DMS153 treated with DMSO at 0.1 percent for 48 hours (cell line): ENCODE measurements at regions not wholly inside any gene's neighbourhood (a gene's known extent, or its start where the extent isn't known, plus 50 kb on each side); places are given as distances from the start of the nearest gene placed in this dataset.
A peak's percentile ranks its signal among the peaks of the same experiment; 100 is the strongest.
"Not testable (repeated sequence)": the region's sequence is repeated elsewhere in the genome, so short reads cannot be mapped to it uniquely, and the experiment has no call there.

Experiments used
- DNase-seq: peaks from one replicate; lab custom pipeline; 2025; ENCODE audit not compliant: unreplicated experiment; lab: John Stamatoyannopoulos, UW

DNA sequence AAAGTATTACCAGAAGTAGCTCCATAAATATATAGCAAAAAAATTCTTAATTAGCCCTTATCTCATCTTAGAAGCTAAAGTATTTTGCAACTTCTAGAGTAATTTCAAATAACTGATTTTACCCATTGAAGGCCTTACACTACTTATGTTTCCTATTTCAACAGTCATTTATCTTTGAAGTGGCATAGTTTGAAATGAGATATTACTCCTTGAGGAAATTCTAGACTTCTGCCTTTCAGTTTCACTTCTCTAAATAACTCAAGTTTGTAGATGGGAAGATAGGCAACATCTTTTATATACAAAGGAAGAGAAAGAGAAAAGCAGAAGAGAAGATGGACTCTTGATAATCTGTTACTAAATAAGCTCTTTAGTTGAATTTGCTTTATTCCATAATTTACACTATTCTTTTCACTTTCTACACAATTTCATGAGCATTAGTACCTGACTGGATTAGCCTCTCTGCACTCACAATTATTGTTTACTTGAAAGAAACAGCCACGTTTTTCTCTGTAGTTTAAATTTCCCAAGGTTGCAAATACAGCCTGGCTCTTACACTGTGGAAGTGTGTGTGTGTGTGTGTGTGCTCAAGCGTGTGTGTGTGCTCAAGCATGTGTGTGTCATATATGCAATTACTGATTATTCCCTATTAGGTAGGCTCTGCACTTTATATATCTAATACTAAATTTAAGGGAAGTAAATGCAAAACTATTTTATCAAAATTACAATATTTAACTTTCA lies 60.6 kb upstream of the EMB start:
- no peak for DNase-seq

DNA sequence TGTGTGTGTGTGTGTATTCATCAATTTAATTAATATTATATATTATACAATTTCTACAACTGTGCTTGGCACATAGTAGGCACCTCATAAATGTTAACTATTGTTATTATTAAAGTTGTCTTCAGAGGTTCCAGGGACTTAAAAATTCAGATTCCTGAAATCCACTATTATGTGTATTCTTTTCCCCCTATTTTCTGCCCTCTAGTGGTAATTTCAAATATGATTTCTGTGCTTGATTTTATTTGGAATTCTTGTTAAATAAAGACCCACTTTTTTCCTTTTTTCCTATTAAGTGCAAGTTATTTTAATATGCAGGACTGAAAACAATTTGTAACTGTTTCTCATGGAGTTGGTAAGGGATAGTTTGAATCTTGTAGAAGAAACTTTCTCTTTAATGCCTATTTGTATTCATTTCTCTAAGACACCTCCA lies 72.0 kb upstream of the EMB start:
- DNase-seq: not testable (repeated sequence)

DNA sequence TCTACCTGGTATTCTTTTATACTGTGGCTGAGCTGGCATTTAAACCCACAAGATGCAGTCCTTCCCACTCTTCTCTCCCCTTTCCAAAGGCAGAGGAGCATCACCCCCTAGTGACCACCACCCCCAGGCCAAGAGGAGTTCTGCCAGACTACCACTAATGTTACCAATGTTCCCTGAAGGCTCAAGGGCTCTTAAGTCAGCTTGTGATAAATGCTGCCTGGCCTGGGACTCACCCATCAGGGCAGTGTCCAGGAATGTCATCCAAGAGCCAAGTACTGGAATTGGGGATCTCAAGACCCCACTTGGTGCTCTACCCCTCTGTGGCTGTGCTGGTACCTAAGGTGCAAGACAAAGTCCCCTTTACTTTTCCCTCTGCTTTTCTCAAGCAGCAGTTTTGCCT lies 80.0 kb upstream of the EMB start:
- DNase-seq: not testable (repeated sequence)

DNA sequence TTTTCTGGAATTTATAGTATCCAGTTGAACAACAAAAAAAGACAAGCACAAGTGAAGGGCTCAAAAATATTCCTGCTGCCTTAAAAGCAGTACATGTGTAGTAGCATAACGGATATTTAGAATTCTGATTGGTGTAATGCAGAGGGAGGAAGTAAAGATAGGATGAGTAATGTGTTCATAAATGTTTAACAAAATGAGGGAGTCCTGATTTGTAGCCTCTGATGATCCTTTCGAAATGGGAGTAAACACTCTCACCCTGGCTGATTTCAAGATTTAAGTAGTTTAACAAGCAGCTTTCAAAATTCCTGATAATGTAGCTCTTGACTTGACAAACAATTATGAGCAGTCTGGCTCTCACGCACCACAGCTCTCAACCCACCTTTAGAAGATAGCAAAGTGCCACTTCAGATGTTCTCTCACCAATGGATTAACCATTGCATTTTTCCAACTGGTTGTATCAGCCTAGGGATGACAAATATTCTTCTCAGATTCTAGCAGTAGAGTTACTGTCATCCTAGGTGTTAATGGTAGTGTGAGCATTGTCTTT lies 86.5 kb upstream of the EMB start:
- DNase-seq: peak; percentile 8

GRCh38 chr5:50535393-50535792 lies 94.3 kb upstream of the EMB start:
- DNase-seq: no peak

DNA sequence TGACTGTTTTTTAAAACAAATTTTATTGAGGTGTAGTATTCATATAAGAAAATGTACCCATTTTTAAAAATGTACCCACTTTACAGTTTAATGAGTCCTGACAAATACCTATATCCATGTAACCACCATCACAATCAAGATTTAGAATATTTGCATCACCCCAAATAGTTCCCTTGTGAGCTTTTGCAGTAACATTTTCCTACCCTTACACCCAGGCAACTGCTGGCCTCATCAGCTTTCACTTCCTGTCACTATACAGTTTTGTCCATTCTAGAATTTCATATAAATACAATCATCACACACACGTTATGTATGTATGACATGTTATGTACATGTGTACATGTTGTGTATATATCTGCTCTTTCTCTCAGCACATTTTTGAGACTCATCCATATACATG lies 96.4 kb upstream of the EMB start:
- not testable (repeated sequence) for DNase-seq

- no peak for DNase-seq
Observed at GRCh38 chr5:50547303-50547702, 106.2 kb upstream of the EMB start.

DNA sequence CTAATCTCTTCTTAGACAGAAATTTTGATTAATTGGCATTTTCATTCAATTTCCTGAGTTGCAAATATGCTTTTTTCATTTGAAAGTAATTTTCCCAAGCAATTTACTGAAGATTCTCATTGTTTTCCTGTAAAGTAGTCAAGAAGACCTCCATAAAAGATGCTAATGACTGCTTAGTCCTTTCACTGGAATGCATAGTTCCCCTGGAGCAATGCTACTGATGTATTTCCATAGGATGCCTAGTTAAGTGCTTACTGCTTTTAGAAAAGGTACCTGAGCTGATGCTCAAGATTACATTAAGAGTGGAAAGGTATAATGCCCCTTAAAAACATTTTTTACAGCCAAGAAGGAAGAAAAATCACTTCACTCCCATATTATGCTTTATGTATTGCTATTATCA lies 109.2 kb upstream of the EMB start:
- no peak for DNase-seq

DNA sequence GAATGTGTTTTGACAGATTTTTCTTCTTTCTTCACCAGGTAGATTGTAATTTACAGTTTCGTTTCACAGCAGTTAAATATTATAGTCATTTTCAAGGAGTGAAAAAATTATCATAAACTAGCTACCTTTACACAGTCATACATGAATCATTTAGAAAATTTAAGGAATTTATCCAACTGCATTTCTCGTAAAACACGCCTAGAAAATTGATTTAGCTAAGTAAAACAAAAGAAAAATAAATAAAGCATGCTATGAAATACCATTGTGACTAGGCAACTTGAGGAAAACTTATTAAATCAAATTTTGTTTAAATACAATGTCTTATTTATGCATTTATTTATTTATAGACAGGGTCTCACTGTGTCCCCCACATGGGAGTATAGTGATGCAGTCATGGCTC lies 109.9 kb upstream of the EMB start:
- no peak for DNase-seq

DNA sequence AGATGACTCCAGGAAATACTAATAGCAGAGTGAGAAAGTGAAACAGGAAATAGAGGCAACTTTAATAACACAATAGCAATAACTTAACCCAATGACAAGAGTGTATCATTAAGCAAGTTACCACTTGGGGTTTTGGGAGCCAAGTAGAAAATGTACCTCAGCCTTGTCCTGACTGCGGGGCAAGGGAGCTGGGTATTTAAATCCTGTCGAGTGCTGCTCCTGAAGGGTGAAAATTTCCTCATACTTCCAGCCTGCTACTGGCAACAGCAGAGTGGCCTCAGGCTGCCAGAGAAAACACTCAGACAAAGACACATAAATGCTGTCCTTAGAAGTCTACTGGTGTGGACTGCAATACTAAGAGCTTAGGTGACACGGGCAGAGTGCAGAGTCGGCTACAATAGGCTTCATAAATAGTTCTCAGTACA lies 112.5 kb upstream of the EMB start:
- no peak for DNase-seq

DNA sequence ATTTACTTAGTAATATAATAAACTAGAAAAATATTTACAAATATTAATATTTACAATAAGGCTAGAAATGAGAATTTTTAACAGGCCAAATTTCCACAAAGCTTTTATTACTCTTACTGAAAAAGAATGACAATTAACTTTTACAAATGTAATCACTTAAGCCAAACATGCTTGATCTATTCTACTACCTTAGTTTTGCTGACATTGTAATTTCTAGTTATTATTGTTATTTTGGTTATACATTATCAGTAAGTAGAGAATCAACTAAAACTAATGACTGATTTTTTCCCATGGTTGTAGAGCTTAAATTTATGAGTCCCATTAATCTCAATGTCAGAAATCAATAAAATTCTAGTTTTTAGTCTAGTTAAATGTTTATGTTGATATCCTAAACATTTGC lies 107.8 kb upstream of the PARP8 start:
- not testable (repeated sequence) for DNase-seq

DNA sequence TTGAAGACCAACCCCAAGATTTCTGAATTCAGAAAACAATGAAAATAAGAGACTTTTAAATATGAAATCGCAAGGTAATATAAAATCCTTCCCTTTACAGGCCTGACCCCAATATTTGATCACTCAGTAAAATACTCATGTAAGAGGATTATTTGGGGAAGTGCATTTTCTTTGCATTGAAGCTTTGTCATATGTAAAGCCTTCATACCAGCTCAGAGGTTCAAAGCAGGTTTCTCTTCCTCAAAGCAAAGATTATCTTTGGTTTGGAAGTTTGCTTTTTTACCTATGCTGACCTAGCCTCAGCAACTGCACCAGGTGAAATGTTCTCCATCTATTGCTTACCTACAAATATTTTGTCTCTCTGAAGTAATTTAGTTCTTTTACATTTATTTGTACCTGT lies 106.5 kb upstream of the PARP8 start:
- DNase-seq: no peak

DNA sequence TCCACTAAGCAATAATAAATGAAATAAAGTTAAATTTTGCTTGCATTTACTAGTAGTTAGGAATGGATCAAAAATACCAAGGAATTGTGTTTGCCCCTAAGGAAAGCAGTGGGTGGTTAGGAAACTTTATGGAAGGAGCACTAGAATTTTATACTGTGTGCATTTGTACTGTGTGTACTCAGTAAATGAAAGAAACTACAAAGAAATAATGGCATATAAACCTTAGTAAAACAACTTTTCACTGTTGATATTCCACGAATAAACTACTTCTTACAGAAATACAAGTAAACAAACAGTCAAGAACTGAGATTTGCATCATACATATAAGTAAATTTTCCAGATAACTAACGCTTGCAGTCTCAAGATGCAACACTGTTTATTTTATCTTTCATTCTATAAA lies 103.7 kb upstream of the PARP8 start:
- no peak for DNase-seq

DNA sequence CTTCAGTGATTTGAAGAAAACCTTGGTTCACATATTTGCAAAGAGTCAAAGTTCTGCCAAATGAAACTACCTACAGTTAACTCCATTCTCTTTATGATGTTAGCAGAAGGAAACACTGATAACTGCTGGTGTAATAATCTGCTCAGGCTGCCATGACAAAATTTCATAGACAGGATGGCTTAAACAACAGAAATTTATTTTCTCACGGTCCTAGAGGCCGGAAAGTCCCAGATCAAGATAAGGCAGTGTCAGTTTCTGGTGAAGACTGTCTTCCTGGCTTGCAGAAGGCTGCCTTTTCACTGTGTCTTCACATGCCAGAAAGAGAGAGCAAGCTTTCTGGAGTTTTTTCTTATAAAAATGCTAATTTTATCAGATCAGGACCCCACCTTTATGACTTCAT lies 102.4 kb upstream of the PARP8 start:
- DNase-seq: no peak

- DNase-seq: no peak
Observed at GRCh38 chr5:50564558-50564957, 101.9 kb upstream of the PARP8 start.

DNA sequence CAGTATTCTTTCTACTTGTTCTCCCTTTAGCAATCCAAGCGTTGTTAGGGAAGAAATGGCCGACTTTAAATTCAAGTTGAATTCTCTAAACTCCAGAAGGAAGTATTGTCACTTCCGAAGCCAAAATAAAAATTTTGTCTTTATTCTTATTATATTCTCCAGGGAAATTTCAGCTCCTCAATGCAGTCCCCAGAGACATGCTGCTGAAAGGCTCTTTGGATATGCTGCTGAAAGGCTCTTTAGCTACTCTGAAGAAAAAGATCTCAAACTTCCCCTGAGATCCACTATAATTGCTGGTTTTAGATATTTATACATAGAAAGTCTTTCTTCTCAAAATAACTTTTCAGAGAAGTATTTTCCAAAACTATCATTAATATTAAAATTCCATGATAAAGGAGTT lies 92.3 kb upstream of the PARP8 start:
- DNase-seq: no peak

DNA sequence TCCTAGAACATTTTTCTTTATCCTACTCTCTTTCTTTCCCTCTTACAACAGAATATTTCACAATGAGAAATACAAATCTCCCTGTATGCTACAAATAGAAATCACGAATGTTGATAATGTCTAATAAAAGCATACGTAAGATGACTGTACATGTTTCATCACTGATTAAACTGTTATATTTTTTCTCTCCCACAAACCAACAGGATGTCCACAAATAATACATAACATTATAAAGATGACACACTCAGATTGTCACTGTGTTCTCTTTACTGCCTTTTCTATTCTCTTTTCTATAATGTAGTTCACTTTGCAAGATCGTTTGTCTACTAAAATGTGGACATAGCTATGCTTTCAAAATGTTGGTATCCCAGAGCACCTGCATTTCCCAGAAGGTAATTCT lies 90.7 kb upstream of the PARP8 start:
- no peak for DNase-seq

- DNase-seq: no peak
Observed at GRCh38 chr5:50576265-50576664, 90.2 kb upstream of the PARP8 start.

DNA sequence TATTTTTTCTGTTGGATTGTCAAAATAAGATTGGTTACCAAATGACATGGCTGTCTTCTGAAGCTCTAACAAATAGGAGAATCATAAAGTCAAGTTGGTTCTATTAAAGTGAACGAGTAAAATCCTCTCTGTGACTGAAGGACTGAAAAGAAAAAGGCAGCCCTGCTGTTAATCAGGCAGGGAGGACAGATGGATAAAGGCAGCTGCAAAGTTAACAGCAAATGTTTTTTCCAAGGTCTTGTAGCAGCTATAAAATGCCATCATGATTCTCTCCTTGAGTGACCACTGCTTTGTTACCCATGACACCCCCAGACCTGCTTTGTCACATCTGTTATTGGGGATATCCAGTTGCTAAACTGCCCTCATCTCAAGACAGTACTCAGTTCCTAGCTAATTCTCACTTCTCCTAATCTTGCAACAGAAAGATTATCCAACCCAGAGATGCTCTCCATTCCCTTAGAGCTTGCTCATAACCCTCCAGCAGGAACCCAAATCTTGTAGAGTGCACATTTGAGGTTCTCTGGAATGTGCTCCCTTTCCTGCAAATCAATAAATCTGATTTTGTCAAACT lies 89.7 kb upstream of the PARP8 start:
- DNase-seq: no peak

DNA sequence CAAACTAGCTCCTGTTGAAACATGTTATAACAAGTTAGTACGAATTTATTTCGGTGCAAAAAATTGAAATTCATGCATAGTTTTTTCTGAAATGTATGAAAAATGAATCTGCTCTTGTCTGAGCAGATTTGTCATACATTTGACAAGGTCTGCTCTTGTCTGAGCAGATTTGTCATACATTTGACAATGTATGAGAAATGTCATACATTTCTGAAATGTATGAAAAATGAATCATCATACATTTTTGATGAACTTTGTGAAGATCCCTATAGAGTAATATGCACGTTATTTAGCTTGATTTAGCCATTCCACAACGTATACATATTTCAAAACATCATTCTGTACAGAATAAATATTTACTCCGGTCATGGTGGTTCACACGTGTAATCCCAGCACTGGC lies 85.9 kb upstream of the PARP8 start:
- no peak for DNase-seq

- DNase-seq: not testable (repeated sequence)
Observed at GRCh38 chr5:50581845-50582244, 84.6 kb upstream of the PARP8 start.

- DNase-seq: no peak
Observed at GRCh38 chr5:50582699-50583098, 83.7 kb upstream of the PARP8 start.

- no peak for DNase-seq
Observed at GRCh38 chr5:50583621-50584020, 82.8 kb upstream of the PARP8 start.
